ENCODE measurements at regions not wholly inside any gene's neighbourhood (a gene's known extent, or its start where the extent isn't known, plus 50 kb on each side); places are given as distances from the start of the nearest gene placed in this dataset.

- H2BK5ac ChIP-seq (ENCODE audit: low read depth, low read length): no peak overlapping the region
- no peaks in the 10 kb centered on the region for H3K9me3 ChIP-seq (ENCODE audit: insufficient read depth in 2 of 2, low read depth in 1 of 2, low read length in 1 of 2)
- H3K9ac ChIP-seq (replicated peaks in 1 of 4; ENCODE audit: extremely low read depth in 1 of 4, low read depth in 3 of 4, low read length in 3 of 4): no peak overlapping the region
- 95% methylated on average over 5 of the region's 5 CpGs; no CpG with 5 or more reads in 1 of the 2 experiments for WGBS, 2 experiments (ENCODE audit: extremely low coverage in 1 of 2, insufficient coverage in 1 of 2, insufficient read length in 1 of 2, insufficient replicate concordance in 2 of 2, low coverage in 1 of 2, low lambda C conversion rate in 2 of 2, missing lambda C conversion rate in 1 of 2)
- H2AK5ac ChIP-seq (ENCODE audit: low read depth, low read length): no peak overlapping the region
- no peak overlapping the region for H3K18ac ChIP-seq (ENCODE audit: extremely low read depth, low read length)
- no peaks in the 10 kb centered on the region for H3K23me2 ChIP-seq (ENCODE audit: low read depth, low read length)
- no peak overlapping the region for H3K14ac ChIP-seq (ENCODE audit: insufficient read length)
- H2BK120ac ChIP-seq (replicated peaks; ENCODE audit: low read depth, low read length): no peak overlapping the region
- H3K4me2 ChIP-seq (ENCODE audit: insufficient read depth in 1 of 2, low read depth in 2 of 2, low read length in 2 of 2): no peak overlapping the region
- FAIRE-seq (no peak), DNase-seq (ENCODE audit: low read depth in 1 of 2, low spot score in 2 of 2) (no peak)
- no peak overlapping the region for H2BK20ac ChIP-seq (ENCODE audit: low read length)
- no peaks in the 10 kb centered on the region for H4K20me1 ChIP-seq (replicated peaks in 1 of 2; ENCODE audit: control insufficient read depth in 1 of 2, insufficient read depth in 2 of 2, low read length in 2 of 2)
- ChIA-PET CTCF (ENCODE audit: partially characterized antibody) (interaction anchor here (0.5 to 1.8 kb wide), 4 partner anchors 9 to 228 kb away, joined by 3 to 8 read pairs (median 4); no protein-coding TSS in a partner anchor), POLR2A (ENCODE audit: partially characterized antibody) (no interaction called here)
- H2AFZ ChIP-seq (ENCODE audit: low read length): no peak overlapping the region
- peaks cover 0 to 3% (median 1%) of the 10 kb centered on the region in 4 experiments; a peak in 4 of 7 replicates for H3K27me3 ChIP-seq (replicated peaks in 1 of 4; ENCODE audit: control insufficient read depth in 3 of 4, extremely low read depth in 1 of 4, insufficient read depth in 3 of 4, low read length in 3 of 4)
- peaks cover 0 to 9% (median 1%) of the 10 kb centered on the region in 4 experiments; a peak in 3 of 7 replicates for H3K4me1 ChIP-seq (replicated peaks in 1 of 4; ENCODE audit: control insufficient read depth in 3 of 4, insufficient read depth in 4 of 4, low read length in 3 of 4)
- H4K5ac ChIP-seq (ENCODE audit: insufficient read length, low read depth, low read length): no peak overlapping the region
- H3K56ac ChIP-seq (replicated peaks; ENCODE audit: insufficient read length, low read depth, low read length): no peak overlapping the region
- H3K79me1 ChIP-seq (ENCODE audit: low read depth, low read length): no peaks in the 10 kb centered on the region
- no peak overlapping the region for H3K27ac ChIP-seq (ENCODE audit: low read depth, low read length)
- H4K8ac ChIP-seq (ENCODE audit: extremely low read depth, insufficient read depth, low read length): no peak overlapping the region
- H3K4ac ChIP-seq (replicated peaks; ENCODE audit: insufficient read length, low read depth, low read length): no peak overlapping the region
- no peak overlapping the region for H4K91ac ChIP-seq (replicated peaks; ENCODE audit: insufficient read length, low read length)
- no peak overlapping the region for H2BK15ac ChIP-seq (ENCODE audit: low read length)
- no peaks in the 10 kb centered on the region for H3K36me3 ChIP-seq (ENCODE audit: control insufficient read depth in 2 of 4, insufficient read depth in 4 of 4, low read length in 3 of 4)
- no peaks in the 10 kb centered on the region for H3K79me2 ChIP-seq (ENCODE audit: control insufficient read depth in 1 of 2, insufficient read depth in 2 of 2, low read length in 2 of 2)
- H3K4me3 ChIP-seq (ENCODE audit: extremely low read depth in 1 of 4, insufficient read depth in 2 of 4, low read depth in 3 of 4, low read length in 4 of 4): no peak overlapping the region
- H2BK12ac ChIP-seq (ENCODE audit: low read depth, low read length): no peak overlapping the region
- no peak overlapping the region for H3K23ac ChIP-seq (ENCODE audit: insufficient read length)
- TF ChIP-seq, protein P1, sequence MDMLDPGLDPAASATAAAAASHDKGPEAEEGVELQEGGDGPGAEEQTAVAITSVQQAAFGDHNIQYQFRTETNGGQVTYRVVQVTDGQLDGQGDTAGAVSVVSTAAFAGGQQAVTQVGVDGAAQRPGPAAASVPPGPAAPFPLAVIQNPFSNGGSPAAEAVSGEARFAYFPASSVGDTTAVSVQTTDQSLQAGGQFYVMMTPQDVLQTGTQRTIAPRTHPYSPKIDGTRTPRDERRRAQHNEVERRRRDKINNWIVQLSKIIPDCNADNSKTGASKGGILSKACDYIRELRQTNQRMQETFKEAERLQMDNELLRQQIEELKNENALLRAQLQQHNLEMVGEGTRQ (IDR thresholded peaks at IDR 0.05; ENCODE audit: low read length): no peak
- TF ChIP-seq CBX5 (IDR thresholded peaks at IDR 0.05; ENCODE audit: low read depth, low read length): no peak
- TF ChIP-seq RXRA (IDR thresholded peaks at IDR 0.05; ENCODE audit: insufficient read depth, low read depth, low read length): no peak
- no peak for TF ChIP-seq ZNF274 (IDR thresholded peaks at IDR 0.05; ENCODE audit: borderline replicate concordance, extremely low read depth, low read length)
- TF ChIP-seq CREB1 (IDR thresholded peaks at IDR 0.05): no peak
- no peak for TF ChIP-seq TAF7 (optimal IDR thresholded peaks at IDR 0.05; ENCODE audit: borderline replicate concordance, low read depth, low read length)
- TF ChIP-seq EZH2 (IDR thresholded peaks at IDR 0.05; ENCODE audit: low read depth, low read length, severe bottlenecking): no peak
- TF ChIP-seq, protein P2, sequence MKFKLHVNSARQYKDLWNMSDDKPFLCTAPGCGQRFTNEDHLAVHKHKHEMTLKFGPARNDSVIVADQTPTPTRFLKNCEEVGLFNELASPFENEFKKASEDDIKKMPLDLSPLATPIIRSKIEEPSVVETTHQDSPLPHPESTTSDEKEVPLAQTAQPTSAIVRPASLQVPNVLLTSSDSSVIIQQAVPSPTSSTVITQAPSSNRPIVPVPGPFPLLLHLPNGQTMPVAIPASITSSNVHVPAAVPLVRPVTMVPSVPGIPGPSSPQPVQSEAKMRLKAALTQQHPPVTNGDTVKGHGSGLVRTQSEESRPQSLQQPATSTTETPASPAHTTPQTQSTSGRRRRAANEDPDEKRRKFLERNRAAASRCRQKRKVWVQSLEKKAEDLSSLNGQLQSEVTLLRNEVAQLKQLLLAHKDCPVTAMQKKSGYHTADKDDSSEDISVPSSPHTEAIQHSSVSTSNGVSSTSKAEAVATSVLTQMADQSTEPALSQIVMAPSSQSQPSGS (IDR thresholded peaks at IDR 0.05; ENCODE audit: low read length): no peak
- no peak for TF ChIP-seq MAFK (IDR thresholded peaks at IDR 0.05; ENCODE audit: low read depth, low read length)
- no peak for TF ChIP-seq RBBP5 (IDR thresholded peaks at IDR 0.05; ENCODE audit: borderline replicate concordance, low read depth, low read length)
Observed at GRCh38 chr4:111789901-111790640, 355.2 kb upstream of the FAM241A start.
